SIG-M5 (cell line): ENCODE measurements at regions not wholly inside any gene's neighbourhood (a gene's known extent, or its start where the extent isn't known, plus 50 kb on each side); places are given as distances from the start of the nearest gene placed in this dataset.
"Not testable (repeated sequence)": the region's sequence is repeated elsewhere in the genome, so short reads cannot be mapped to it uniquely, and the experiment has no call there.

ENCODE experiments used
- DNase-seq: peaks from one replicate; lab custom pipeline; 2025; lab: John Stamatoyannopoulos, UW

DNA sequence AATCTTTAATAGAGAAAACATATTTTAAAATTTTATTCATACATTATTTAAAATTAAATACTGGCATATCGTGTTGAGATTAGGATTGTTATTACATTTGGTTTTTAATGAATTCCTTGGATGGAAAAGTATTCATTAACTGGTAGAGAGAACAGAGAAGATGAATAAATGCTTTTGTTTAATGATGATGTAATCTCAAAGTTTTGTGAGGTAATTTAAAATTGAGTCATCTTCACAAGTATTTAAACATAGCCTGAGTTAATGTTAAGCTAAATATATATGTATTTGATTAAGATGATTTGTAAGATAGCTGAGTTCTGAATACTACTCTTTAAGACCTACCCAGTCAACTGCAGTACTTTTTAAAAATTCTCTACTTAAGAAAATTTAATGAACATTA lies 713.4 kb upstream of the VRK2 start:
- DNase-seq, result no peak

DNA sequence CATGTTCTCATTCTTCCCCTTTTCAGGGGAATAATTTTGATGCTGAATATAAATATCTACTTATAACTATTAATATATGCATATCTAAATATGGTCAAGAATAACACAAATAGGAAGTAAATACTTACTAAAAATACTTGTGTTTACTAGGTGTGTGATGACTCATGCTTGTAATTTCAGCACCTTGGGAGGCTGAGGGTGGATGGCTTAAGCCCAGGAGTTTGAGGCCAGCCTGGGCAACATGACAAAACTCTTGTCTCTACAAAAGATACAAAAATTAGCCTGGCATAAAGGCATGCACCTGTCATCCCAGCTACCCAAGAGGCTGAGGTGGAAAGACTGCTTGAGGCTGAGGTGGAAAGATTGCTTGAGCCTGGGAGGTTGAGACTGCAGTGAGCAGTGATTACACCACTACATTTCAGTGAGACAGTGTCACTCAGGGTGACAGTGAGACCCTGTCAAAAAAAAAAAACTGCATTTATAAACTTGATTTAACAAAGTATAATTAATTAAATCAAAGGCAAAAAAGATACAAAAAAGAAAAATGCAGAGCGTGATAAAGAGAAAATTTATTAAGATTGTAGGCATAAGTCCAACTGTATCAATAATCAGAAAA lies 703.1 kb upstream of the VRK2 start:
- no peak for DNase-seq

DNA sequence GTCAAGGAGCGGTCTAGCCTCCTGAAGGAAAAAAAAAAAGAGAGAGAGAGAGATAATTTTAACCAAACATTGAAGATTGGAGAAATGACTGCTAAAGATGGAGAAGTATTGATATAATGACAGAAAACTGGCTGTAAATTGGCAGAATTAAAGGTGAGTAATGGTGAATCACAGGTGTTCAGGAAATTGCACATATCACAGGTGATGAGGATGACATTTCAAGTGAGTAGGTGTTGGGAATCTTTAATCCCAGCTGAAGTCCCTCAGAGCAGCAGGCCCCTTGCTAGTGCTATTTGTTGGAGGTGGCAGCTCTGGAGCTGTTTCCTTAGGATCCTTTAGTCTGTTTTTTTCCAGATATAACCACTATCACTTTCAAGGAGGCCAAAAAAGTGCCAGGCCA lies 678.4 kb upstream of the VRK2 start:
- no peak for DNase-seq

DNA sequence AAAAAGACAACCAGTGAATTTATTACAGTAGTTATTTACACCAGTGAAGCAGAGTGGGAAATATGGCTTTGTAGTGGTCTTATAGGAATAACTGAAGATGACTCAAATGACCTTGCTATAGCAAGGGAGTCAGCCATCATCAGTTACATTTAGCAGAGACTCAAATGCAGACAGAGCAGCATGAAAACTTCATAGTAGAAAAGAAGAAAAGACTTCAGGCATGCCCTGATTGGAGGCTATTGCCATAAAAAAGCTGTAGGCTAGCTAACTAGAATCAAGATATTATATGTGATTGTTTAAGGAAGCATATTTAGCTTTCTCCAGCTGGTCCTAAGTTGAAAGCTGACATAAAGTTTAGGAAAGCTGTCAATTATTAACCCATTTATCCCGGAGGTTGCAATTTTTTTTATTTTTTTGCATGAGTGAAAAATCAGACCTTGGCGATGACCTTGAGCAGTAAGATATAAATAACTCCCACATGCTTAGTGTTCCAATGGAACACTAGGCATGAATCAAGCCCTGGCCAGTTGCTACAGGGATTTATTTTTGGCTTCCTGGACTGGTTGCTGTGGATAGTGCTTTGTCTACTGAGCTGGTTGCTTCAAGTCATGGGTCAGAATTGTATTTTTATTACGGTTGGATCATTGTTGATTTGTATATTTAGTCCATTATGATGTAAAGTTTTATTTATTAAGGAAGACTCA lies 675.6 kb upstream of the VRK2 start:
- no peak for DNase-seq

DNA sequence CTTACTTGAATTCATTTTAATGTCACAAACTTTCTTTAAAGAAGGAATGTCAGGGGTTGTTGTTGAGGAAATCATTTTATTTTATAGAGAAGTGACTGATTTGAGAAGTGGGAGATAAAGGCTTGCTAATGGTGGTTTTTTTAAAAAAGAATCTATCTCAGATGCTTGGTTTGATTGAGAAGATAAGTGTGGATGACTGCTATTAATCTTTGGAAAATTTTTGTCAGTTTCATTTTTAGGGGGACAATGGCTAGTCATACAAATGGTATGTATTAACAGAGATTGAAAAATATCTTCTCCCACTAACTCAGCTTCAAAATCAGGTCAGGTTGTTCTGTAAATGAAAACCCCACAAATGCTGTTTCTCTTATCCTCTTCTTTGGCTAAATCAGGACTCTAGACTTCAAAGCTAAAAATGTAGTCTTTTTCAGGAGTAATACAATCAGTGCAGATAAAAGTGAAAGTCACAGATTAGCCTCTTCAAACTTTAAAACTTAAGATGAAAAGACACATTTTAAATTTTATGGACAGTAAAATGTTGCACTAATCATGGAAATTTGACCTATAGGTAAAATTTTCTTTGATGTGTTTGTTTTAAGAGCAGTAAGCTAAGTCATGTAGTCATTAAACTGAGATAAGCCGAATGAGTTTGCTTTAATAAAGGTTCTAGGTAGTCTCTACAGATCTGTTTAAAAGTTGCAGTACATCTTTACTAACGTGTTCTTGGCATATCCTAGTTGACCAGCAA lies 674.2 kb upstream of the VRK2 start:
- DNase-seq, result no peak

DNA sequence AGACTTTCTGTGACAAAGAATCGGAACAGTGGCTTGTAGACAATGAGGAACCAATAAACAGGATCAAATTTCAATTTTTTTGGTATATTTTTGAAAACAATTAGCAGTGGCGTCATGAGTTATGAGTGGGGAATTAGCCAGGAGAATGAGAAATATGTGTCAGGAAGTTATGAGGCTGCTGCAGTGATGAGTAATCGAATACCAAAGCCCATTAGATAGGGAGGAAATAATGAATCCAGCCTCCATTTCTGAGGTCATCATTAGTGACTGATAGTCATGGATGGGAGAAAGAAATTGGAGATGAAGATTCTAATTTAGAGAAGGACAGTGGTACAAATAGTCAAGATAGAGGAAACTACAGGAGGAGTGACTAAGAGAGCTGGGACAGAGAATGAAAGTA lies 673.1 kb upstream of the VRK2 start:
- DNase-seq, result no peak

DNA sequence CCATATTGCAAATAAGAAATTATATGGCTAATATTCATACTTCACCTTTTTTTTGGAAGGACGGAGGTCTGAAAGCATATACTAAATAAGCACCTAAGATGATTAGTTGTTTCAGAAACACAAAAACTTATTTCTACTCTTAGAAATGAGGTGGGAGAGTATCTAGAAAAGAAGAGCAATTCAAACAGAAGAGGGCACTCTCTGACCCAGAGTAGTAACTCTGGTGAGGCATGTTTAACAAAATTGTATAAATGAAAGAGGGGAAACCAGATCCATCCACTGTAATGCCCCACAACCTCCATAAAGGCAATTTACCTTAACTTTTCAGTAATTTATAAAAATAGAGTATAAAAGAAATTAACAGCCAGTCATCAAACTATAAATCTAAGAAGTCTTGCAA lies 669.6 kb upstream of the VRK2 start:
- DNase-seq, result peak; percentile 24

DNA sequence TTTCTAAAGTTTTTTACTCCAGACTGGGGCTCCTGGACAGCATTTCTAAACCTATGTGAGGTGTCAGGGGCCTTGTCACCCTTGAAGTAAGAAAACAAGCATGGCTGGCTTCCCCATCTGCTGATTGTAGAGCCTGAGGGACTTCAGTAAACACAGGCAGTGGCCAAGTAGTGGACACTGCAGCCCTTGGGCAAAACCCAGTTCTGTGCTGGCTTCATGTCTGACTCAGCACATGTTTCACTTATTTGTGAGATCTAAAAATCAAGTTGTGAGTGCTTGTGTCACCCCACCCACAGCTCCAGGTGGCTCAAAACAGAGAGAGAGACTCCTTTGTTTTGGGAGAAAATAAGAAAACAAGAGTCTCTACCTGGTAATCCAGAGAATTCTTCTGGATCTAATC lies 660.3 kb upstream of the VRK2 start:
- no peak for DNase-seq

DNA sequence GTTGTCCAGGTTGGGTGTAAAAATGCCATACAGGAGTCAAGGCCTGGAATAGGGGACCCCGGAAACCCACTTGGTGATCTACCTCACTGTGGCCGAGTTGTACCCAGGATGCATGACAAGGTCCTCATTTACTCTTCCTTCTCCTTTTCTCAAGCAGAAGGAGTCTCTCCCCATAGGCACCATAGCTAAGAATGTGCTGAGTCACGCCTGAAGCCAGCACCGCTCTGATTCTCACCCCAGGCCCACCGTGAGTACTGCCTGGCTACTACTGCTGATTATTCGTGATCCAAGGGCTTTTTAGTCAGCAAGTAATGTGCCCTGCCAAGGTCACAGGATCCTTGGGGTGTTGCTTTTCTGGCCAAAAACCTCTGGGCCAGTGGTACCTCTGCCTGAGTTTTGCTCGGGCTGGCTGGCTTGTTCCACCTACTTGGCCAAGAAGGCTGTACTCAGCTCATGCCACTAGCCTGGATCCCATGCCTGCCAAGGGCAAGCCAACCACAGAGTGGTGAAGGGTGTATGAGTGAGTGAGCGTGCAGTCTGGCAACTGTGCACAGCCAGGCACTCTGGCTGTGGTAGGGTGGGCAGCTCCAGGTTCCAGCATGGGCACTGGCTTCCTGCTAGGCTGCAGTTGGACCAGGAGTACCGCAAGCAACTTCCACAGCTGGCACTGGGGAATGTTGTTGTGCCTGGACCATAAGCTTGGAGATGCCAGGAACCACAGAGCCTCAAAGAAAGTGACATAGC lies 650.1 kb upstream of the VRK2 start:
- no peak for DNase-seq

DNA sequence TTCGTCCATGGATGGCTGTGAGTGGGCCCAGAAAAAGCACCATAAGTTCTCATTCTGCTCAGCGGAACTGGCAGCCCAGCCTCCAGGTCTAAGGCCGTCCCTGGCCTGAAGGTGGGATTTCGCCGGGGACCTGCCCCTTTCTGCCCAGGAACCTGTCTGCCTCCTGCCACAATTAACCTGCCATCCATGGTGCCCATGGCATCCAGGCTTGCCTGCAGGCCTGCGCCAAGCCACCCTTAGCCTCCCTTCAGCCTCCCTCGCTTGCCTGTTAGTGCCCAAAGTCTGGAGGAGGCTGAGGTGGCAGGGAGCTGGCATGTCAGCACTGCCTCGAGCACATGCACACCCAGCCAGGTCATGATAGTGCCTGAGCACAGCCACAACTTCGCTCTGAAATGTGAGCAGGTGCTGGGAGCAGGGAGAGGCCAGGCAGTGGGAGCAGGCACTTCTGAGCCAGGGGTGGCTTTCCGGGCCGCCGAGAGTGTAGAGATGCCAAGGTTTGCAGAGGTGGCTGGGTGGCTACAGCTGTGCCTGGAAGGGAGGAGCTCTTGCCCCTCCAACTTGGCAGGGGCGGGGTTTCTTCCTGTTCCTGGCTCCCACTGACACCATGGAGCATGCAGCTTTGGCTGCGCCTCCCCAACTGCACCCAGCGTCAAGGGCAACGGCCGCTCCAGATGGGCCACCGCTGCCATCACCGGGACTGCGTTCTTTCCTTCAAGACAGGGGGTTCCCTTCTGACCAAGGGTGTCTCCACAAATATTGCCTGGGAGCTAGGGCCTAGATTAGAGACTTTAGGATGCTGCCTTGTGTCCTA lies 648.9 kb upstream of the VRK2 start:
- DNase-seq, result no peak

DNA sequence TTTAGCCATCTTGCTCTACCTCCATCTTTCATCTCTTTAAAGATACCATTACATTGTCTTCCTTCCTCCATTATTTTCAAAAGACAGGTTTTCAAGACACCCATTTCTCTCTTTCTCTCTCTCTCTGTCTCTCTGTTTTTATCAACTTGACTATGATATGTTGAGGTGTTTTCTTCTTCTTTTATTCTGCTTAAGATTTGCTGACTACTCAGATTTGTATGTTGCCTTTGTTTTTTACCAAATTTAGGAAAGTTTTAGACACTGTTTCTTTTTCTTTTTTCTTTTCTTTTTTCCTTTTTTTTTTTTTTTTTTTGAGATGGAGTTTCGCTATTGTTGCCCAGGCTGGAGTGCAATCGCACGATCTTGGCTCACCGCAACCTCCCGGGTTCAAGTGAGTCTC lies 647.5 kb upstream of the VRK2 start:
- DNase-seq, result no peak

DNA sequence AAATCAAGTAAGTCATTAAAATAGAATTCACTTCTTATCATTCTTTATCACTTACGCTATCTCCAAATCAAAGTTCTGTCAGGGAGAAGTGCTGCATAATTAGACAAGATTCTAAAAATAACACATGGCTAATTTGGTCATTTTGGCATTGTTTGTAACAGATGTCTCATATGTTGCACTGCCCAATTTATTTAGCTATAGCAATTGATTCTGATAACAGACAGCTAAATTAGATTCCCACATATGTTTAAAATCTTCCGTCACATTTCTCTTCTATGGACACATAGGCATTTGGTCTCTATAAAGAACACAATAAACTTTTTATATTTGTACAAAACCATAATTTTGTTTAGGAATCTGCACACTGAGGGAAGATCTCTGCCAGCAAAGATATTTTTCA lies 644.5 kb upstream of the VRK2 start:
- DNase-seq, result no peak

DNA sequence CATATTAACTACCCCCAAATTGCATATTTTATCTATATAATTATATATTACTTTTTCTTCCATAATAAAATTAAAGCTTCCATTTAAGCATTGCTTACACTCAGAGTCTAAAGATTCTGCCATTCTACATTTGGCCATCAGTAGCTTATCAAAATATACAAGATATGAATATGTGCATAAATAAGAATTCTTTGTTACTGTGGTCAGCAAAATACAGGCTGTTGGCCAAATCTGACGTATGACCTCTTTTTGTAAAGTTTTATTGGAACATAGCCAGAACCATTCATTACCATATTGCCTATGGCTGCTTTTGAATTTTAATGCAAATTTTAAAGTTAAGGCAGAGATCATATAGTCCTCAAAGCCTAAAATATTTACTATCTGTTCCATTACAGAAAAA lies 643.9 kb upstream of the VRK2 start:
- DNase-seq, result no peak

DNA sequence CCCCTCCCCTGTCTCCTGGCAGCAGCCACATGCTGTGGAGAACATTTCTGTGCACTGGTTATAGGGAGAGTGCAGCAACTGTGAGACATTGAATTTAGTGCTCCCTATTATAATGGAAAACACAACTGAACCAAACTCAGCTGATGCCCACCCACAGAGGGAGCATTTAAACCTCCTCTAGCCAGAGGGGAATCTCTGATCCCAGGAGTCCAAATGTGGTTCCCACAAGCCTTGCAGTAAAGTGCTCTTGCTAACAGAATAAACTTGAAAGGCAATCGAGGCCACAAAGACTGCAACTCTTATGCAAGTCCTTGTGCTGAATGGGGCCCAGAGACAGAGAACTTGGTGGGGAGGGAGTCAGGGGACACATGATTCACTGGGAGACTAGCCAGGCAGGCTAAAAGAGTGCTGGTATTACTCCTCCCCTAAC lies 638.8 kb upstream of the VRK2 start:
- no peak for DNase-seq

DNA sequence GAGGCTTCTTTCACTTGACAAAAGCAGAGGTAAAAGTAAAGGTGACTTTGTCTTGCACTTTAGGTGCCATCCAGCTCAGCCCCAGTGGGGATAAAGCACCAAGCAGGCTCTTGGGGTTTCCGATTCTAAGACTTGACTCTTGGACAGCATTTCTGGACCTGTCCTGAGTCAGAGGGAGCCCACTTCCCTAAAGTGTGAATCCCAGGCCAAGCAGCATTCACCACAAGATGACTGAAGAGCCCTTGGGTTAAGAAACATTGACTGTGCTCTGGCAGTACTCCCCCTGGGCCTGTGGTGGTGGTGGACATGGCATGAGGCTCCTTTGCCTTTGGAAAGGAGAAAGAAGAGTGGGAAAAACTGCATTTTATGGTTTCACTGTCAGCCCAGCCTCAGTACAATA lies 638.0 kb upstream of the VRK2 start:
- DNase-seq, result no peak

DNA sequence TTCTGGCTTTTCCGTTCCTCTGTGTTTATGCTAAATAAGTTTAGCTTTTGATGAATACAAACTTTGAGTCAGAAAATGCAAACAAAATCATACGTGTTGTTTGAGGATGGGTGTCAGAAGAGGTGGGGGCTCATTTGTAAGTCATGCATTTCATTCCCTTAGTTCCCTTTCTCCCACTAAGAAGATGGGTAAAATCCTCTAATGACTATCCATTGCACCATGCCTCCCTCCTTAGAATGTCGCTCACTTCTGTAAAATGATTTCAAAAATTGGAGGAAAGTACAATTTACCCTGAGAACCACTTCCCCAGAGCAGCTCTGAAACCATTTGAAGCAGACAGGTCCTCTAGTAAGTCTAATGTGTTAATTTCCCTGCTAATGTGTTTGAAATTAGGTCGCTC lies 629.6 kb upstream of the VRK2 start:
- DNase-seq, result no peak

DNA sequence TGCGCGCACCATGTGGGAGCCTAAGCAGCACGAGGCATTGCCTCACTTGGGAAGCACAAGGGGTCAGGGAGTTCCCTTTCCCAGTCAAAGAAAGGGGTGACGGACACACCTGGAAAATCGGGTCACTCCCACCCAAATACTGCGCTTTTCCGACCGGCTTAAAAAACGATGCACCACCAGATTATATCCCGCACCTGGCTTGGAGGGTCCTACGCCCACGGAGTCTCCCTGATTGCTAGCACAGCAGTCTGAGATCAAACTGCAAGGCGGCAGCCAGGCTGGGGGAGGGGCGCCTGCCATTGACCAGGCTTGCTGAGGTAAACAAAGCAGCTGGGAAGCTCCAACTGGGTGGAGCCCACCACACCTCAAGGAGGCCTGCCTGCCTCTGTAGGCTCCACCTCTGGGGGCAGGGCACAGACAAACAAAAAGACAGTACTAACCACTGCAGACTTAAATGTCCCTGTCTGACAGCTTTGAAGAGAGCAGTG lies 627.7 kb upstream of the VRK2 start:
- not testable (repeated sequence) for DNase-seq

DNA sequence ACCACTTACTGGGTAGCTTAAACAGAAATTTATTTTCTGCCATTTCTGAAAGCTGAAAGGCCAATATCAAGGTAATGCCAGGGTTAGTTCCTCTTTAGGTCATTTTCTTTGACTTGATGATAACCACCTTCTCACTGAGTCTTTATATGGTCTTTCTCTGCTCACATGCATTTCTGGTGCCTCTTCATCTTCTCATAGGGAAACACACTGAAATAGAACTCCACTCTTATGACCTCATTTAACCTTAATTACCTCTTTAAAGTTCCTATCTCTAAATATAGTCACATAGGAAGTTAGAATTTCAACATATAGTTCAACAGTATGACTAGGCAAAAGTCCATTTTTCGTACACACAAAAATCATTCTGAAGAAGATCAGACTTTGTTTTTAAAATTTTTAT lies 616.8 kb upstream of the VRK2 start:
- DNase-seq, result peak; percentile 77

DNA sequence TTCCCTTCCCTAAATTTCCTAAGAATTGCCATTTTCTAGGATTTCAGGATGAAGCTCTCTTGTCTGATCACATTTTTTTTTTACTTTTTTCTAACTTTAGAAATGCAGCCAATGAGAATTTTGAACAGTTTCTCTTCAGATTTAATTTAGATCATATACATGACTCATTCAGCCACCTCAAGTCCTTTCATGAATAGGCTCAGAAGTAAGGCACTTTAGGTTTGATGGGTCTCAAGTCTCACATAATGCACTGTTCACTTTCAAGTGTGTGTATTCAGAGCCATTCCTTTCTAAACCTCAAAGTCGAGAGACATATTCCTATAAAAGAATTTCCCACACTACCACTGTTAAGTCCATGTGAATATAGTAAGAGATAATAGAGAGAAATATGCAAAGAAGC lies 614.1 kb upstream of the VRK2 start:
- no peak for DNase-seq

DNA sequence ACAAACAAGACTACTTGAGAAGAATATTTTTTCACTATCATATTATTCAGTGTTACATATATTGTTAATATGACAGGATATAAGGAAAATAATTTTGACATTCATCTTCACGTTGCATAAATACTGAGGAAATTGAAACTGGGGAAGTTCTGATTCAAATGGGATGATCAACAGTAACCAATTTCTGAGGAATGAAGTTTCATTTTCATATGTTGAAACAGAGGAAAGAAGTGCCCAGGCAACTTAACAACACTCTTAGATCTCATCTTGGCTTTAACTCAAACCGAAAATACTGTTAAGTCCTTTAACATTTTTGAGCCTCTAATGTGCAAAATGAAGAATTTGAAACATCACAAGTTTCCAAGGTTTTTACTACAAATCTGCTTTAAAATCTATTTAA lies 612.2 kb upstream of the VRK2 start:
- DNase-seq, result no peak

DNA sequence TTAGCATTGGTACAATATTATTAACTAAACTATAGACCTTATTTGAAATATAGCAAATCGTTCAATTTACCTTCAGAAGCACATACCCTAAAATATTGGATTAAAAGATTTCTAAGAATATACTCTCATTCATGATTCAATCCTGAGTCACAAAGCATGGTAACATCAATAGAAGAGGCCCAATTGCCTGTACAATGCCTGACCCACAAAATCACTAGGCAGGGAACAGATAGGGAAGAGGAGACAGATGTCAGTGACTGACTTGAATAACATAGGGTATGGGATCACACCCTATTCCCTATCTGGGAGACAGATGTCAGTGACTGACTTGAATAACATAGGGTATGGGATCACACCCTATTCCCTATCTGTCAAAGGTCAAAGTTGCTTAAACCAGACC lies 611.6 kb upstream of the VRK2 start:
- no peak for DNase-seq

DNA sequence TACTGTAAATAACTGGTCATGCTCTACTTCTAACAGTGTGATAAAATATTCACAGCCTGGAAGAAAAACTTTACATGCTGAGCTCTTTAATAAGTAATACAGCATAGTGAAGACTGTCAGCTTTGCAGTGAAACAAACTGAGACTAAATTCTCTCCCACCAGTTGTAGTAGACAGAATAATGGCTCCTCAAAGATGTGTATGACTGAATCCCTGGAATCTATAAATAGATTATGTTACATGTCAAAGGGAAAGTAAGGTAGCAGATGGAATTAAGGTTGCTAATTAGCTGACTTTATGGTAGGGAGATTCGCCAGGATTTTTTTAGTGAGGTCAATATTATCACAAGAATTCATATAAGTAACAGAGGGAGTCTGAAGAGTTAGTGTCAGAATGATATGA lies 609.5 kb upstream of the VRK2 start:
- no peak for DNase-seq
